ENCODE measurements at regions not wholly inside any gene's neighbourhood (a gene's known extent, or its start where the extent isn't known, plus 50 kb on each side); places are given as distances from the start of the nearest gene placed in this dataset.

- Mint-ChIP-seq H3K4me1 (ENCODE audit: low read depth, unreplicated experiment) (peaks cover 6% of the 10 kb centered on the region), H3K9me3 (ENCODE audit: unreplicated experiment) (no peaks in the 10 kb centered on the region), H3K4me3 (ENCODE audit: unreplicated experiment) (no peak overlapping the region), H3K36me3 (ENCODE audit: unreplicated experiment) (no peaks in the 10 kb centered on the region), H3K27ac (ENCODE audit: unreplicated experiment) (no peak overlapping the region), H3K27me3 (ENCODE audit: unreplicated experiment) (peaks cover 2% of the 10 kb centered on the region)
- TF ChIP-seq, protein P1, sequence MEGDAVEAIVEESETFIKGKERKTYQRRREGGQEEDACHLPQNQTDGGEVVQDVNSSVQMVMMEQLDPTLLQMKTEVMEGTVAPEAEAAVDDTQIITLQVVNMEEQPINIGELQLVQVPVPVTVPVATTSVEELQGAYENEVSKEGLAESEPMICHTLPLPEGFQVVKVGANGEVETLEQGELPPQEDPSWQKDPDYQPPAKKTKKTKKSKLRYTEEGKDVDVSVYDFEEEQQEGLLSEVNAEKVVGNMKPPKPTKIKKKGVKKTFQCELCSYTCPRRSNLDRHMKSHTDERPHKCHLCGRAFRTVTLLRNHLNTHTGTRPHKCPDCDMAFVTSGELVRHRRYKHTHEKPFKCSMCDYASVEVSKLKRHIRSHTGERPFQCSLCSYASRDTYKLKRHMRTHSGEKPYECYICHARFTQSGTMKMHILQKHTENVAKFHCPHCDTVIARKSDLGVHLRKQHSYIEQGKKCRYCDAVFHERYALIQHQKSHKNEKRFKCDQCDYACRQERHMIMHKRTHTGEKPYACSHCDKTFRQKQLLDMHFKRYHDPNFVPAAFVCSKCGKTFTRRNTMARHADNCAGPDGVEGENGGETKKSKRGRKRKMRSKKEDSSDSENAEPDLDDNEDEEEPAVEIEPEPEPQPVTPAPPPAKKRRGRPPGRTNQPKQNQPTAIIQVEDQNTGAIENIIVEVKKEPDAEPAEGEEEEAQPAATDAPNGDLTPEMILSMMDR (IDR thresholded peaks at IDR 0.05; ENCODE audit: partially characterized antibody, unreplicated experiment) = no peak
- DNase-seq = no peak
Observed at GRCh38 chr5:1975406-1975715, 92.6 kb upstream of the IRX4 start.

- peaks cover 2% of the 10 kb centered on the region for H3K27me3 Mint-ChIP-seq (ENCODE audit: unreplicated experiment)
- DNase-seq = no peak
- H3K4me3 Mint-ChIP-seq (ENCODE audit: unreplicated experiment) = no peak overlapping the region
- no peaks in the 10 kb centered on the region for H3K9me3 Mint-ChIP-seq (ENCODE audit: unreplicated experiment)
- no peak overlapping the region for H3K27ac Mint-ChIP-seq (ENCODE audit: unreplicated experiment)
- TF ChIP-seq, protein P1 (IDR thresholded peaks at IDR 0.05; ENCODE audit: partially characterized antibody, unreplicated experiment) = no peak
- peaks cover 6% of the 10 kb centered on the region for H3K4me1 Mint-ChIP-seq (ENCODE audit: low read depth, unreplicated experiment)
- H3K36me3 Mint-ChIP-seq (ENCODE audit: unreplicated experiment) = no peaks in the 10 kb centered on the region
Observed at GRCh38 chr5:1974501-1975405, 92.0 kb upstream of the IRX4 start.

DNA sequence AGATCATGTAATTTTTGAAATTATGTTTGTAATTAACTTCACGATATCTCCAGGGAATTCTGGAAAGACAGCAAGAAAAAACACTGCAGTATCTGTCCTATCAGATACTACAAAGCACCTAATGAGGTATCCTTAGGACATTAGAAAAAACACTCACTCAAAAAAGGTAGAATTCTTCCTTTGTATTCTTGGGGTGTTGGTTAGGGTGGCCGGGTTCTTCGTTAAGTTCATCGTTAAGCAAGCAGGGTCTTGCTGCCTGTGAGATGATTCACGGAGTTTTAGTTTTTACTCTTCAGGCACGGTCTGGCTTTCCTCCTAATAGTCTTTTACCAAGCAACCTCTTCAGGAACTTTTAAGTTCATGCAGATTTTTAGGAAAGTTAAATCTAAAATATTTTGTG lies 91.4 kb upstream of the IRX4 start:
- Mint-ChIP-seq H3K36me3 (ENCODE audit: unreplicated experiment) (no peaks in the 10 kb centered on the region), H3K9me3 (ENCODE audit: unreplicated experiment) (no peaks in the 10 kb centered on the region), H3K27me3 (ENCODE audit: unreplicated experiment) (peaks cover 2% of the 10 kb centered on the region), H3K4me3 (ENCODE audit: unreplicated experiment) (no peak overlapping the region), H3K27ac (ENCODE audit: unreplicated experiment) (no peak overlapping the region), H3K4me1 (ENCODE audit: low read depth, unreplicated experiment) (peaks cover 6% of the 10 kb centered on the region)
- no peak for DNase-seq
- TF ChIP-seq, protein P1 (IDR thresholded peaks at IDR 0.05; ENCODE audit: partially characterized antibody, unreplicated experiment) = no peak

DNA sequence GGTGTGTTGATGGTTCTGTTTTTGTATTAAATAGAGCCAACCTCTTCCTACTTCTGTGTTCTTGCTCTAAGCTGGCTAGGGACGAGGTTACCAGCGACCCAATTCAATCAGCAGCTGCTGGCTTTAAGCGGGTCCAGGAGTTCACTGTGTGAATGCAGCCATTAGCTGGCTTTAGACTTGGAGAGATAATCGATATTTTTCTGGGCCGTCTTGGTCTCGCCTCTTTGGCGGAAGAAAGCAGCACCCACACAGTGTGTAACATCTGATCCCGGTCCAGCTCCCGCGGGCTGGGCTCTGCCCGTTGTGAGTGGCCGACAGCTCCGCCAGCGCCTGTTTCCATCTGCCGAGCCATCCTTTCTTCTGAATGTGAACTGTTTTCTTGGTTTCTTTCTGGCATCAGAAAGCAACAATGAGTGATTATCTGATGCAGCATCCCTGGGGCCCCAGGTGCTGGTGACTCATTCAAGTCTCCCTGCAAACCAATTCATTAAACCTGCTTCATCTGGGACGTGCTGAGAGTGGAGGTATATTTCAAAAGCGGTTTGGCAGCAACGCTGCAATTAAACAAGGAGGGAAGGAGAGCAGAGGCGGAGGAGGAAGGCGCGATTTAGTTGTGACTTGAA lies 90.8 kb upstream of the IRX4 start:
- H3K4me3 Mint-ChIP-seq (ENCODE audit: unreplicated experiment) = no peak overlapping the region
- TF ChIP-seq, protein P1 (IDR thresholded peaks at IDR 0.05; ENCODE audit: partially characterized antibody, unreplicated experiment) = no peak
- H3K9me3 Mint-ChIP-seq (ENCODE audit: unreplicated experiment) = no peaks in the 10 kb centered on the region
- H3K36me3 Mint-ChIP-seq (ENCODE audit: unreplicated experiment) = no peaks in the 10 kb centered on the region
- peaks cover 2% of the 10 kb centered on the region for H3K27me3 Mint-ChIP-seq (ENCODE audit: unreplicated experiment)
- H3K27ac Mint-ChIP-seq (ENCODE audit: unreplicated experiment) = peak overlapping the region; percentile 36
- H3K4me1 Mint-ChIP-seq (ENCODE audit: low read depth, unreplicated experiment) = peaks cover 6% of the 10 kb centered on the region
- DNase-seq = no peak

DNA sequence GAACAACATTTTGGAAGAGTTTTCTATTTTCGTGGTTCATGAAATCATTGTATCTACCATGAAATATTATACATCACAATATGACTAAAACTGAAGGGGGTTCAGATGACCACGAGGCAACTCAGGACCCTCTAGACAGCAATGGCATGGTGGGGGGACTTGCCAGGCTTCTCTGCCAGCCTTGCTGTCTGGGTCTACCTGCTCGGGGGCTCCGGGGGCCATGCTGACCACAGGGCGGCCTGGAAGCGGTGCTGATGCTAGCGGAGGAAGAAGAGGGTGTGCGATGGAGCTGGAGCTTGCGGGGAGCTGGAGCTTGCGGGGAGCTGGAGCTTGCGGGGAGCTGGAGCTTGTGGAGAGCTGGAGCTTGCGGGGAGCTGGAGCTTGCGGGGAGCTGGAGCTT lies 89.2 kb upstream of the IRX4 start:
- DNase-seq = no peak
- no peaks in the 10 kb centered on the region for H3K9me3 Mint-ChIP-seq (ENCODE audit: unreplicated experiment)
- H3K36me3 Mint-ChIP-seq (ENCODE audit: unreplicated experiment) = no peaks in the 10 kb centered on the region
- H3K4me3 Mint-ChIP-seq (ENCODE audit: unreplicated experiment) = no peak overlapping the region
- TF ChIP-seq, protein P1 (IDR thresholded peaks at IDR 0.05; ENCODE audit: partially characterized antibody, unreplicated experiment) = no peak
- peaks cover 6% of the 10 kb centered on the region for H3K4me1 Mint-ChIP-seq (ENCODE audit: low read depth, unreplicated experiment)
- H3K27me3 Mint-ChIP-seq (ENCODE audit: unreplicated experiment) = peaks cover 2% of the 10 kb centered on the region
- no peak overlapping the region for H3K27ac Mint-ChIP-seq (ENCODE audit: unreplicated experiment)

Data from glutamatergic neuron (in vitro differentiated cells).